WTC11 (cell line): ENCODE measurements at regions not wholly inside any gene's neighbourhood (a gene's known extent, or its start where the extent isn't known, plus 50 kb on each side); places are given as distances from the start of the nearest gene placed in this dataset.

Source experiments
- CTCF ChIP-seq: fragments of 200-600 bp; IDR thresholded peaks from 2 replicates; pipeline ENCODE4 v1.8.0; 2022; ENCODE audit warnings: antibody characterized with exemption
- RELA ChIP-seq: sonication (generic); formaldehyde crosslinking; IDR thresholded peaks from 2 replicates; pipeline ENCODE4 v1.8.1; 2022; ENCODE audit warnings: missing genetic modification reagents, mild to moderate bottlenecking, borderline replicate concordance
- TEAD4 ChIP-seq: sonication (generic); formaldehyde crosslinking; IDR thresholded peaks from 2 replicates; pipeline ENCODE4 v1.8.0; 2022; ENCODE audit warnings: mild to moderate bottlenecking, missing genetic modification reagents
- ZNF138 ChIP-seq: sonication (generic); formaldehyde crosslinking; conservative IDR thresholded peaks from 2 replicates; pipeline ENCODE4 v1.8.1; 2022; ENCODE audit warnings: mild to moderate bottlenecking, moderate library complexity, missing genetic modification reagents

- no peak for TF ChIP-seq TEAD4 (CRISPR knock-in tag)
- TF ChIP-seq CTCF = no peak
- TF ChIP-seq ZNF138 (CRISPR knock-in tag) = no peak
- TF ChIP-seq RELA (CRISPR knock-in tag) = no peak
Observed at GRCh38 chr4:25487155-25487554, 110.1 kb downstream of the ANAPC4 start.
